HL-60 (cell line): ENCODE measurements at regions not wholly inside any gene's neighbourhood (a gene's known extent, or its start where the extent isn't known, plus 50 kb on each side); places are given as distances from the start of the nearest gene placed in this dataset.

Source experiments
- SPI1 ChIP-seq: IDR thresholded peaks from 2 replicates; pipeline ENCODE4 v1.6.1; 2012; ENCODE audit warnings: low read depth, mild to moderate bottlenecking, borderline replicate concordance
- TF ChIP-seq, protein P1 (sequence below): IDR thresholded peaks from one replicate; pipeline ENCODE4 v1.5.1; 2011; ENCODE audit warnings: low read length, control low read depth, inconsistent platforms; ENCODE audit not compliant: insufficient read depth

DNA sequence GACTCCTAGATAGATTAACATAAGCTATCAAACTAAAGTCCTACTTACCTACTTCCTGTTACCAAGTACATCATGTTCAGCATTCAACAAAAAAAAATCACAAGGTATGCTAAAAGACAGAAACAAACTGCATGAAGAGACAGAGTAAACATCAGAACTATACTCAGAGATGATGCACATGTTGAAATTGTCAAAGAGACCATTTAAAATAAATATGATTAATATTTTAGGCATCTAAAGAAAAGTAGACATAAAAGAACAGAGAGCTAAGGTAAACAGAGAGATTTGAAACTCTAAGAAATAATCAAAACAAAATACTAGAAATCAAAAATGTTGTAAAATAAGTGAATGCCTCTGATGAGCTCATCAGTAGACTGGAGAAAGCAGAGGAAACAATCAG is 224.8 kb upstream of the STAC start:
- TF ChIP-seq, protein P1, sequence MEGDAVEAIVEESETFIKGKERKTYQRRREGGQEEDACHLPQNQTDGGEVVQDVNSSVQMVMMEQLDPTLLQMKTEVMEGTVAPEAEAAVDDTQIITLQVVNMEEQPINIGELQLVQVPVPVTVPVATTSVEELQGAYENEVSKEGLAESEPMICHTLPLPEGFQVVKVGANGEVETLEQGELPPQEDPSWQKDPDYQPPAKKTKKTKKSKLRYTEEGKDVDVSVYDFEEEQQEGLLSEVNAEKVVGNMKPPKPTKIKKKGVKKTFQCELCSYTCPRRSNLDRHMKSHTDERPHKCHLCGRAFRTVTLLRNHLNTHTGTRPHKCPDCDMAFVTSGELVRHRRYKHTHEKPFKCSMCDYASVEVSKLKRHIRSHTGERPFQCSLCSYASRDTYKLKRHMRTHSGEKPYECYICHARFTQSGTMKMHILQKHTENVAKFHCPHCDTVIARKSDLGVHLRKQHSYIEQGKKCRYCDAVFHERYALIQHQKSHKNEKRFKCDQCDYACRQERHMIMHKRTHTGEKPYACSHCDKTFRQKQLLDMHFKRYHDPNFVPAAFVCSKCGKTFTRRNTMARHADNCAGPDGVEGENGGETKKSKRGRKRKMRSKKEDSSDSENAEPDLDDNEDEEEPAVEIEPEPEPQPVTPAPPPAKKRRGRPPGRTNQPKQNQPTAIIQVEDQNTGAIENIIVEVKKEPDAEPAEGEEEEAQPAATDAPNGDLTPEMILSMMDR, result no peak
- TF ChIP-seq SPI1, result no peak
